SK-N-SH (cell line): ENCODE measurements at regions not wholly inside any gene's neighbourhood (a gene's known extent, or its start where the extent isn't known, plus 50 kb on each side); places are given as distances from the start of the nearest gene placed in this dataset.

Experiments used
- CTCF ChIA-PET: fragments of 300-600, 350-600 bp; formaldehyde crosslinking; extraction: SDS; loops from one replicate; lab custom pipeline; 2021; lab: Yijun Ruan, JAX
- POLR2A ChIA-PET: fragments of 350-600 bp; sonication (Branson Sonifier 250); formaldehyde crosslinking; extraction: SDS; loops from one replicate; lab custom pipeline; 2020; ENCODE audit warnings: antibody characterized with exemption, inconsistent platforms; lab: Yijun Ruan, JAX
- DNase-seq: peaks from one replicate; pipeline ENCODE4 v3.0.0; 2012
- H2AFZ ChIP-seq: fragments of 200-600 bp; sonication (generic); 2 replicates; pipeline ENCODE4 v1.8.1; 2016; ENCODE audit warnings: antibody characterized with exemption, mild to moderate bottlenecking, low read depth
- H3F3A ChIP-seq: fragments of 200-600 bp; sonication (generic); replicated peaks from 2 replicates; pipeline ENCODE3; 2016; ENCODE audit warnings: antibody characterized with exemption, mild to moderate bottlenecking; ENCODE audit not compliant: insufficient read depth
- H3K27ac ChIP-seq, 2 experiments: fragments of 200-500 bp in 1 of 2; fragments of 200-600 bp in 1 of 2; sonication (Bioruptor generic) in 1 of 2; sonication (generic), shearing (Covaris generic) in 1 of 2; 2 replicates each; pipeline versions ENCODE4 v1.5.1 to v1.6.1; 2014 to 2016; ENCODE audit warnings: low read depth in 2 of 2, inconsistent platforms in 1 of 2, low read length in 1 of 2, mild to moderate bottlenecking in 1 of 2, mixed read lengths in 1 of 2
- H3K27me3 ChIP-seq: fragments of 200-600 bp; sonication (generic), shearing (Covaris generic); 2 replicates; pipeline ENCODE4 v1.6.1; 2016; ENCODE audit warnings: mixed run types; ENCODE audit not compliant: insufficient read depth
- H3K36me3 ChIP-seq, 2 experiments: fragments of 200-500 bp in 1 of 2; fragments of 200-600 bp in 1 of 2; sonication (Bioruptor generic) in 1 of 2; sonication (generic) in 1 of 2; replicated peaks in 1 of 2; 2 replicates each; pipeline versions ENCODE3 to v1.5.1; 2014 to 2016; ENCODE audit warnings: low read length in 1 of 2, mild to moderate bottlenecking in 1 of 2; ENCODE audit not compliant: insufficient read depth in 2 of 2, control insufficient read depth in 1 of 2
- H3K4me1 ChIP-seq, 2 experiments: fragments of 200-500 bp in 1 of 2; fragments of 200-600 bp in 1 of 2; sonication (Bioruptor generic) in 1 of 2; sonication (generic), shearing (Covaris generic) in 1 of 2; 2 replicates each; pipeline versions ENCODE4 v1.5.1 to v1.6.1; 2014 to 2016; ENCODE audit warnings: low read depth in 1 of 2, low read length in 1 of 2, mixed run types in 1 of 2; ENCODE audit not compliant: insufficient read depth in 2 of 2, control insufficient read depth in 1 of 2
- H3K4me2 ChIP-seq: fragments of 200-600 bp; sonication (generic), shearing (Covaris generic); 2 replicates; pipeline ENCODE4 v1.6.1; 2017; ENCODE audit warnings: mixed run types
- H3K4me3 ChIP-seq, 2 experiments: fragments of 200-500 bp in 1 of 2; fragments of 200-600 bp in 1 of 2; sonication (Bioruptor generic) in 1 of 2; sonication (generic), shearing (Covaris generic) in 1 of 2; 2 replicates each; pipeline versions ENCODE4 v1.5.1 to v1.8.1; 2014 to 2016; ENCODE audit warnings: low read depth in 2 of 2, inconsistent platforms in 1 of 2, low read length in 1 of 2, mild to moderate bottlenecking in 1 of 2, mixed read lengths in 1 of 2, moderate library complexity in 1 of 2
- H3K79me2 ChIP-seq: fragments of 200-600 bp; sonication (generic); 2 replicates; pipeline ENCODE4 v1.8.1; 2017; ENCODE audit warnings: mild to moderate bottlenecking; ENCODE audit not compliant: insufficient read depth
- H3K9ac ChIP-seq: fragments of 200-600 bp; sonication (generic); 2 replicates; pipeline ENCODE4 v1.6.1; 2017; ENCODE audit warnings: mixed run types
- H3K9me2 ChIP-seq: fragments of 200-600 bp; sonication (generic); 2 replicates; pipeline ENCODE4 v1.6.1; 2017; ENCODE audit warnings: mixed run types
- H3K9me3 ChIP-seq: fragments of 200-600 bp; sonication (generic); 2 replicates; pipeline ENCODE4 v1.6.1; 2017; ENCODE audit warnings: mixed run types, mild to moderate bottlenecking, moderate library complexity
- H4K20me1 ChIP-seq: fragments of 200-600 bp; sonication (generic); 2 replicates; pipeline ENCODE4 v1.6.1; 2017; ENCODE audit warnings: mild to moderate bottlenecking, mixed run types; ENCODE audit not compliant: insufficient read depth
- ELF1 ChIP-seq: IDR thresholded peaks from 2 replicates; pipeline ENCODE4 v1.4.0; 2012
- EZH2phosphoT487 ChIP-seq: fragments of 200-600 bp; sonication (generic); IDR thresholded peaks from 2 replicates; pipeline ENCODE4 v1.6.1; 2017; ENCODE audit warnings: low read depth, mixed run types, mild to moderate bottlenecking, antibody characterized with exemption, moderate library complexity, borderline replicate concordance
- FOXJ3 ChIP-seq: sonication (generic); formaldehyde crosslinking; IDR thresholded peaks from 2 replicates; pipeline ENCODE4 v1.5.1; 2020; ENCODE audit warnings: mild to moderate bottlenecking, missing genetic modification reagents
- GABPA ChIP-seq: IDR thresholded peaks from 2 replicates; pipeline ENCODE4 v1.4.0; 2012; ENCODE audit warnings: low read depth, mild to moderate bottlenecking
- GATA2 ChIP-seq: sonication (generic); formaldehyde crosslinking; IDR thresholded peaks from 2 replicates; pipeline ENCODE4 v1.5.0; 2020; ENCODE audit warnings: mild to moderate bottlenecking, missing genetic modification reagents
- JUND ChIP-seq: IDR thresholded peaks from 2 replicates; pipeline ENCODE4 v1.4.0; 2012
- MXI1 ChIP-seq: IDR thresholded peaks from 2 replicates; pipeline ENCODE4 v1.6.1; 2012; ENCODE audit warnings: mild to moderate bottlenecking, low read depth, low read length, improper control_type of control experiment
- NFIC ChIP-seq: IDR thresholded peaks from 2 replicates; pipeline ENCODE4 v1.4.0; 2012; ENCODE audit warnings: borderline replicate concordance
- NRF1 ChIP-seq: IDR thresholded peaks from 2 replicates; pipeline ENCODE4 v1.6.1; 2012; ENCODE audit warnings: low read depth, mild to moderate bottlenecking, low read length
- PBX3 ChIP-seq: IDR thresholded peaks from 2 replicates; pipeline ENCODE4; 2012
- RXRA ChIP-seq: IDR thresholded peaks from 2 replicates; pipeline ENCODE4 v1.4.0; 2012; ENCODE audit warnings: low read depth, mild to moderate bottlenecking, borderline replicate concordance
- TEAD4 ChIP-seq: IDR thresholded peaks from 2 replicates; pipeline ENCODE4 v1.4.0; 2012; ENCODE audit warnings: mild to moderate bottlenecking, borderline replicate concordance; ENCODE audit not compliant: insufficient read depth
- USF1 ChIP-seq: IDR thresholded peaks from 2 replicates; pipeline ENCODE4 v1.4.0; 2012; ENCODE audit warnings: low read depth, borderline replicate concordance
- WGBS: methylation state at CpG from one replicate; pipeline ENCODE4 v1.1.6; 2017; ENCODE audit warnings: low lambda C conversion rate; 5-methylcytosine and 5-hydroxymethylcytosine counted together
- TF ChIP-seq, protein P1 (sequence below): IDR thresholded peaks from 2 replicates; pipeline ENCODE4 v1.4.0; 2012; ENCODE audit warnings: low read depth
- TF ChIP-seq, protein P2 (sequence below): IDR thresholded peaks from 2 replicates; pipeline ENCODE4 v1.4.0; 2012; ENCODE audit warnings: low read depth, borderline replicate concordance

DNA sequence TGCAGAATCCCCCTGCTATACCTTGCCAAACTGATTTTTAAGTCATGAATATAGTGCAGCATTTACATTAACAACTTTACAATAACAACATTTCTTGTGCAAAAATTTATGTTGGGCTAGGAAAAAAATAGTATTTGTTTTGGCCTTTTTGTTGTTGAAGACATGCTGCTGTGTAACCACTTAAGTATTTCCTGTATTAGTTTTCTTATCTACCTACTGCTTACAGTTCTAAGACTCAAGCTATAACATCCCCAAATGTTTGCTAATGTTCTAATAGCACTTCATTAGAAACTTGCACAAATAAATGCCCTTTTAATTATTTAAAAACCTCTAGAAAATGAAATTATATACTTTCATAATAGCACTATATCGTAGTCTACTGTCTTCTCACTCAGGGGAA is 154.3 kb upstream of the DOCK10 start:
- 0 out of 4 replicates have a peak, but pooled peaks cover 0 to 2% of the 10 kb centered on the region in 2 experiments for H3K4me1 ChIP-seq
- no peak overlapping the region for H3K4me3 ChIP-seq
- H3F3A ChIP-seq = peaks cover 3% of the 10 kb centered on the region
- no peak overlapping the region for H2AFZ ChIP-seq
- WGBS = 82% methylated on average over 1 of the region's 1 CpG
- no peaks in the 10 kb centered on the region for H3K9me3 ChIP-seq
- H3K79me2 ChIP-seq = no peaks in the 10 kb centered on the region
- no peak overlapping the region for H3K4me2 ChIP-seq
- H3K36me3 ChIP-seq = no peaks in the 10 kb centered on the region
- no peaks in the 10 kb centered on the region for H4K20me1 ChIP-seq
- H3K9me2 ChIP-seq = no peaks in the 10 kb centered on the region
- H3K9ac ChIP-seq = no peak overlapping the region
- no peak for DNase-seq
- no peak overlapping the region for H3K27ac ChIP-seq
- POLR2A ChIA-PET = no interaction called here
- no peaks in the 10 kb centered on the region for H3K27me3 ChIP-seq
- no peak for TF ChIP-seq TEAD4
- no peak for TF ChIP-seq MXI1
- TF ChIP-seq NRF1 = no peak
- TF ChIP-seq USF1 = no peak
- TF ChIP-seq JUND = no peak
- no peak for TF ChIP-seq ELF1
- TF ChIP-seq PBX3 = no peak
- TF ChIP-seq FOXJ3 = no peak
- TF ChIP-seq NFIC = no peak
- no peak for TF ChIP-seq GABPA
- TF ChIP-seq, protein P1, sequence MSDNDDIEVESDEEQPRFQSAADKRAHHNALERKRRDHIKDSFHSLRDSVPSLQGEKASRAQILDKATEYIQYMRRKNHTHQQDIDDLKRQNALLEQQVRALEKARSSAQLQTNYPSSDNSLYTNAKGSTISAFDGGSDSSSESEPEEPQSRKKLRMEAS = no peak
- TF ChIP-seq, protein P2, sequence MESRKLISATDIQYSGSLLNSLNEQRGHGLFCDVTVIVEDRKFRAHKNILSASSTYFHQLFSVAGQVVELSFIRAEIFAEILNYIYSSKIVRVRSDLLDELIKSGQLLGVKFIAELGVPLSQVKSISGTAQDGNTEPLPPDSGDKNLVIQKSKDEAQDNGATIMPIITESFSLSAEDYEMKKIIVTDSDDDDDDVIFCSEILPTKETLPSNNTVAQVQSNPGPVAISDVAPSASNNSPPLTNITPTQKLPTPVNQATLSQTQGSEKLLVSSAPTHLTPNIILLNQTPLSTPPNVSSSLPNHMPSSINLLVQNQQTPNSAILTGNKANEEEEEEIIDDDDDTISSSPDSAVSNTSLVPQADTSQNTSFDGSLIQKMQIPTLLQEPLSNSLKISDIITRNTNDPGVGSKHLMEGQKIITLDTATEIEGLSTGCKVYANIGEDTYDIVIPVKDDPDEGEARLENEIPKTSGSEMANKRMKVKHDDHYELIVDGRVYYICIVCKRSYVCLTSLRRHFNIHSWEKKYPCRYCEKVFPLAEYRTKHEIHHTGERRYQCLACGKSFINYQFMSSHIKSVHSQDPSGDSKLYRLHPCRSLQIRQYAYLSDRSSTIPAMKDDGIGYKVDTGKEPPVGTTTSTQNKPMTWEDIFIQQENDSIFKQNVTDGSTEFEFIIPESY = no peak
- TF ChIP-seq EZH2phosphoT487 = no peak
- CTCF ChIA-PET = no interaction called here

DNA sequence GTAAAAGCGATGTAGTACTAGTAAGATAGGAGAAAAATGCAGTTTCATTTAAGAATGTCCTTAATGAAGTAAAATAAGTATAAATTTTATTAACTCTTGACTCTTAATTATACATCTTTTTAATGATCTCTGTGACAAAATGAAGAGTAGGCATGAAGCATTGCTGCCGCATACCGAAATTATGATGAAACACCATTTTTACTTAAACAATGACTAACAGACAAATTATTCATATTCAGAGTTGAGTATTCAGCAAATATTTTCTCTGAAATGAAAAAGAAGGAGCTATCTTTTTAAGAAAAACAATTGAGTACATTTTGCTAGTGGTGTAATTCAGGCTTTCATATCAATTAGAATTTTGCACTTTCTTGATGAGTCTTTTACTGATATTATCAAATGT is 150.6 kb upstream of the DOCK10 start:
- H3K9ac ChIP-seq = no peak overlapping the region
- no peak overlapping the region for H3K4me3 ChIP-seq
- H3K27ac ChIP-seq = no peak overlapping the region
- CTCF ChIA-PET = interaction anchor here (0.6 kb wide), 1 partner anchor 15 kb away, joined by 3 read pairs; no protein-coding TSS in a partner anchor
- H3K4me2 ChIP-seq = no peak overlapping the region
- H3F3A ChIP-seq = peaks cover 4% of the 10 kb centered on the region
- H3K79me2 ChIP-seq = no peaks in the 10 kb centered on the region
- no peaks in the 10 kb centered on the region for H3K9me3 ChIP-seq
- TF ChIP-seq GATA2 (CRISPR knock-in tag) = no peak
- TF ChIP-seq FOXJ3 = no peak
- no peak for TF ChIP-seq RXRA
- no peaks in the 10 kb centered on the region; the same call in 1 of the 2 replicates for H3K9me2 ChIP-seq
- 81% methylated on average over 3 of the region's 3 CpGs for WGBS
- peak overlapping the region; percentile 60; the same call in 1 of the 2 replicates for H2AFZ ChIP-seq
- no peaks in the 10 kb centered on the region for H3K27me3 ChIP-seq
- POLR2A ChIA-PET = no interaction called here
- no peak for DNase-seq
- no peaks in the 10 kb centered on the region for H3K36me3 ChIP-seq
- no peaks in the 10 kb centered on the region for H4K20me1 ChIP-seq
- peaks cover 0 to 14% of the 10 kb centered on the region in 2 experiments; a peak in 1 of 4 replicates for H3K4me1 ChIP-seq
